ENCODE measurements at regions not wholly inside any gene's neighbourhood (a gene's known extent, or its start where the extent isn't known, plus 50 kb on each side); places are given as distances from the start of the nearest gene placed in this dataset.

GRCh38 chr9:102434545-102434944 is 560.6 kb upstream of the CYLC2 start:
- TF ChIP-seq ZNF121 (CRISPR knock-in tag; IDR thresholded peaks at IDR 0.05): no peak
- no peak for TF ChIP-seq CBFB (CRISPR knock-in tag; IDR thresholded peaks at IDR 0.05)
- TF ChIP-seq ZNF232 (CRISPR knock-in tag; IDR thresholded peaks at IDR 0.05; ENCODE audit: borderline replicate concordance): no peak
- no peak for TF ChIP-seq MAX (IDR thresholded peaks at IDR 0.05)
- TF ChIP-seq HNF1A (IDR thresholded peaks at IDR 0.05; ENCODE audit: low read depth): no peak
- TF ChIP-seq HNF1A (CRISPR knock-in tag; IDR thresholded peaks at IDR 0.05; ENCODE audit: borderline replicate concordance): no peak
- no peak for TF ChIP-seq CTCF (CRISPR knock-in tag; IDR thresholded peaks at IDR 0.05)
- TF ChIP-seq ESRRA (CRISPR knock-in tag; IDR thresholded peaks at IDR 0.05; ENCODE audit: low read depth): no peak
- no peak for TF ChIP-seq TAF1 (CRISPR knock-in tag; IDR thresholded peaks at IDR 0.05)
- TF ChIP-seq RAD21 (CRISPR knock-in tag; IDR thresholded peaks at IDR 0.05): no peak
- TF ChIP-seq FOXA3 (CRISPR knock-in tag; IDR thresholded peaks at IDR 0.05): no peak
- no peak for TF ChIP-seq ZZZ3 (CRISPR knock-in tag; IDR thresholded peaks at IDR 0.05; ENCODE audit: borderline replicate concordance)
- TF ChIP-seq KDM5B (CRISPR knock-in tag; IDR thresholded peaks at IDR 0.05; ENCODE audit: borderline replicate concordance): no peak
- TF ChIP-seq UBTF (CRISPR knock-in tag; IDR thresholded peaks at IDR 0.05): no peak
- no peak for TF ChIP-seq RXRA (CRISPR knock-in tag; IDR thresholded peaks at IDR 0.05)

All from HepG2 (cell line).